OCI-LY1 (cell line): ENCODE measurements at regions not wholly inside any gene's neighbourhood (a gene's known extent, or its start where the extent isn't known, plus 50 kb on each side); places are given as distances from the start of the nearest gene placed in this dataset.

Source experiments
- H2AFZ ChIP-seq: fragments of 200-600 bp; sonication (generic), shearing (Covaris generic); 2 replicates; pipeline ENCODE4 v1.6.0; 2014; ENCODE audit warnings: antibody characterized with exemption, mild to moderate bottlenecking, low read length
- H3F3A ChIP-seq: fragments of 200-600 bp; sonication (generic), shearing (Covaris generic); 2 replicates; pipeline ENCODE4 v1.6.0; 2014; ENCODE audit warnings: mild to moderate bottlenecking, antibody characterized with exemption, low read length, moderate library complexity; ENCODE audit not compliant: insufficient read depth
- H3K27ac ChIP-seq: fragments of 200-600 bp; sonication (generic); 2 replicates; pipeline ENCODE4 v1.5.1; 2014; ENCODE audit warnings: low read length, mixed run types, mild to moderate bottlenecking, low read depth; ENCODE audit not compliant: poor library complexity, severe bottlenecking
- H3K27me3 ChIP-seq: fragments of 200-600 bp; sonication (generic); 2 replicates; pipeline ENCODE4 v1.6.0; 2014; ENCODE audit warnings: antibody characterized with exemption, mild to moderate bottlenecking, low read length, moderate library complexity; ENCODE audit not compliant: insufficient read depth
- H3K36me3 ChIP-seq: fragments of 200-600 bp; sonication (generic); 2 replicates; pipeline ENCODE4 v1.6.1; 2014; ENCODE audit warnings: mild to moderate bottlenecking, antibody characterized with exemption, low read length, moderate library complexity, mixed read lengths; ENCODE audit not compliant: insufficient read depth
- H3K4me1 ChIP-seq: fragments of 200-600 bp; sonication (generic); 2 replicates; pipeline ENCODE4 v1.5.1; 2014; ENCODE audit warnings: mild to moderate bottlenecking, low read length, moderate library complexity; ENCODE audit not compliant: insufficient read depth, severe bottlenecking
- H3K4me2 ChIP-seq: fragments of 200-600 bp; sonication (generic), shearing (Covaris generic); 2 replicates; pipeline ENCODE4 v1.6.1; 2014; ENCODE audit warnings: low read length
- H3K4me3 ChIP-seq: fragments of 200-600 bp; sonication (generic); 2 replicates; pipeline ENCODE4 v1.5.1; 2014; ENCODE audit warnings: low read length, low read depth, mild to moderate bottlenecking, mixed read lengths; ENCODE audit not compliant: poor library complexity, severe bottlenecking
- H3K79me2 ChIP-seq: fragments of 200-600 bp; shearing (Covaris generic); 2 replicates; pipeline ENCODE4 v1.6.1; 2016; ENCODE audit warnings: mixed run types, low read length, mixed read lengths; ENCODE audit not compliant: insufficient read depth
- H3K9ac ChIP-seq: fragments of 200-600 bp; sonication (generic), shearing (Covaris generic); 2 replicates; pipeline ENCODE4 v1.6.1; 2014; ENCODE audit warnings: mild to moderate bottlenecking, low read length, mixed read lengths
- H3K9me2 ChIP-seq: fragments of 200-600 bp; sonication (generic), shearing (Covaris generic); 2 replicates; pipeline ENCODE4 v1.6.1; 2014; ENCODE audit warnings: low read depth, mild to moderate bottlenecking, low read length, mixed read lengths
- H3K9me3 ChIP-seq: fragments of 200-600 bp; shearing (Covaris generic); 2 replicates; pipeline ENCODE4 v1.6.1; 2014; ENCODE audit warnings: low read length, mixed read lengths
- H4K20me1 ChIP-seq: fragments of 200-600 bp; sonication (generic), shearing (Covaris generic); 2 replicates; pipeline ENCODE4 v1.6.0; 2016; ENCODE audit warnings: mild to moderate bottlenecking, low read length; ENCODE audit not compliant: insufficient read depth
- EZH2 ChIP-seq: fragments of 200-600 bp; sonication (generic), shearing (Covaris generic); IDR thresholded peaks from 2 replicates; pipeline ENCODE4 v1.8.0; 2017; ENCODE audit warnings: borderline replicate concordance, mixed run types, mild to moderate bottlenecking, antibody characterized with exemption, low read length, moderate library complexity, mixed read lengths
- TF ChIP-seq, protein P1 (sequence below): fragments of 200-600 bp; sonication (generic), shearing (Covaris generic); IDR thresholded peaks from 2 replicates; pipeline ENCODE4 v1.5.1; 2017; ENCODE audit warnings: mild to moderate bottlenecking, antibody characterized with exemption, low read length, moderate library complexity, mixed read lengths

- H3K27me3 ChIP-seq = no peaks in the 10 kb centered on the region
- H3K27ac ChIP-seq = no peak overlapping the region
- no peaks in the 10 kb centered on the region for H3K36me3 ChIP-seq
- no peaks in the 10 kb centered on the region for H3K9me3 ChIP-seq
- no peak overlapping the region for H2AFZ ChIP-seq
- H3K4me3 ChIP-seq = no peak overlapping the region
- no peaks in the 10 kb centered on the region for H3K4me1 ChIP-seq
- no peak overlapping the region for H3K9ac ChIP-seq
- no peaks in the 10 kb centered on the region for H3K79me2 ChIP-seq
- no peaks in the 10 kb centered on the region for H3F3A ChIP-seq
- H3K9me2 ChIP-seq = no peaks in the 10 kb centered on the region
- TF ChIP-seq, protein P1, sequence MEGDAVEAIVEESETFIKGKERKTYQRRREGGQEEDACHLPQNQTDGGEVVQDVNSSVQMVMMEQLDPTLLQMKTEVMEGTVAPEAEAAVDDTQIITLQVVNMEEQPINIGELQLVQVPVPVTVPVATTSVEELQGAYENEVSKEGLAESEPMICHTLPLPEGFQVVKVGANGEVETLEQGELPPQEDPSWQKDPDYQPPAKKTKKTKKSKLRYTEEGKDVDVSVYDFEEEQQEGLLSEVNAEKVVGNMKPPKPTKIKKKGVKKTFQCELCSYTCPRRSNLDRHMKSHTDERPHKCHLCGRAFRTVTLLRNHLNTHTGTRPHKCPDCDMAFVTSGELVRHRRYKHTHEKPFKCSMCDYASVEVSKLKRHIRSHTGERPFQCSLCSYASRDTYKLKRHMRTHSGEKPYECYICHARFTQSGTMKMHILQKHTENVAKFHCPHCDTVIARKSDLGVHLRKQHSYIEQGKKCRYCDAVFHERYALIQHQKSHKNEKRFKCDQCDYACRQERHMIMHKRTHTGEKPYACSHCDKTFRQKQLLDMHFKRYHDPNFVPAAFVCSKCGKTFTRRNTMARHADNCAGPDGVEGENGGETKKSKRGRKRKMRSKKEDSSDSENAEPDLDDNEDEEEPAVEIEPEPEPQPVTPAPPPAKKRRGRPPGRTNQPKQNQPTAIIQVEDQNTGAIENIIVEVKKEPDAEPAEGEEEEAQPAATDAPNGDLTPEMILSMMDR = no peak
- TF ChIP-seq EZH2 = no peak
- H4K20me1 ChIP-seq = no peaks in the 10 kb centered on the region
- no peak overlapping the region for H3K4me2 ChIP-seq
These were observed 91.1 kb downstream of the MINAR1 start for GRCh38 chr15:79523266-79523665.

- H3K9me3 ChIP-seq = no peaks in the 10 kb centered on the region
- H3F3A ChIP-seq = no peaks in the 10 kb centered on the region
- H3K4me1 ChIP-seq = no peaks in the 10 kb centered on the region
- H3K9ac ChIP-seq = no peak overlapping the region
- H3K4me3 ChIP-seq = no peak overlapping the region
- no peak overlapping the region for H3K4me2 ChIP-seq
- H3K27ac ChIP-seq = no peak overlapping the region
- H3K27me3 ChIP-seq = no peaks in the 10 kb centered on the region
- H3K9me2 ChIP-seq = no peaks in the 10 kb centered on the region
- no peak for TF ChIP-seq EZH2
- TF ChIP-seq, protein P1 = no peak
- H4K20me1 ChIP-seq = no peaks in the 10 kb centered on the region
- no peak overlapping the region for H2AFZ ChIP-seq
- H3K36me3 ChIP-seq = no peaks in the 10 kb centered on the region
- no peaks in the 10 kb centered on the region for H3K79me2 ChIP-seq
These were observed 92.4 kb downstream of the MINAR1 start for GRCh38 chr15:79524531-79524930.

GRCh38 chr15:79526376-79526775, 94.2 kb downstream of the MINAR1 start:
- Histone ChIP-seq H3K9me3 (no peaks in the 10 kb centered on the region), H3F3A (no peaks in the 10 kb centered on the region), H3K4me2 (no peak overlapping the region), H4K20me1 (no peaks in the 10 kb centered on the region), H3K27me3 (no peaks in the 10 kb centered on the region), H3K4me1 (no peaks in the 10 kb centered on the region), H3K27ac (no peak overlapping the region), H3K79me2 (no peaks in the 10 kb centered on the region), H3K4me3 (no peak overlapping the region), H3K36me3 (no peaks in the 10 kb centered on the region), H3K9me2 (no peaks in the 10 kb centered on the region), H2AFZ (no peak overlapping the region), H3K9ac (no peak overlapping the region)
- TF ChIP-seq EZH2 = no peak
- TF ChIP-seq, protein P1 = no peak
